Kidney (tissue), 13 donors: ENCODE measurements at regions not wholly inside any gene's neighbourhood (a gene's known extent, or its start where the extent isn't known, plus 50 kb on each side); places are given as distances from the start of the nearest gene placed in this dataset.

ENCODE experiments used
- DNase-seq, 5 donors: peaks; one replicate each; pipeline ENCODE4 v3.0.0-alpha.2; 2013 to 2020
- FAIRE-seq: peaks from 2 replicates; lab custom pipeline; 2012; peaks lifted over from hg19 to GRCh38; lab: Jason Lieb, UNC
- H3K27ac ChIP-seq, 2 donors: one replicate each; pipeline ENCODE4 v1.7.0; 2013; ENCODE audit warnings: low read depth in 2 of 2, low read length in 2 of 2, inconsistent platforms in 1 of 2
- H3K27me3 ChIP-seq: one replicate; pipeline ENCODE4 v1.7.1; 2013; ENCODE audit warnings: low read length, inconsistent platforms; ENCODE audit not compliant: control insufficient read depth, insufficient read depth
- H3K36me3 ChIP-seq, 3 donors: one replicate each; pipeline versions ENCODE4 v1.7.0 to v1.7.1; 2013; ENCODE audit warnings: low read length in 3 of 3, control low read depth in 1 of 3, inconsistent platforms in 1 of 3; ENCODE audit not compliant: insufficient read depth in 3 of 3, control insufficient read depth in 2 of 3
- H3K4me1 ChIP-seq, 3 donors: one replicate each; pipeline versions ENCODE4 v1.7.0 to v1.7.1; 2013; ENCODE audit warnings: low read length in 3 of 3, inconsistent platforms in 1 of 3, low read depth in 1 of 3; ENCODE audit not compliant: control insufficient read depth in 2 of 3, insufficient read depth in 2 of 3
- H3K4me3 ChIP-seq, 3 donors: one replicate each; pipeline versions ENCODE4 v1.7.0 to v1.8.1; 2013; ENCODE audit warnings: low read length in 3 of 3, control low read depth in 1 of 3, inconsistent platforms in 1 of 3
- H3K9ac ChIP-seq, 3 donors: one replicate each; pipeline versions ENCODE4 v1.7.0 to v1.7.1; 2013; ENCODE audit warnings: low read length in 3 of 3, control low read depth in 1 of 3, inconsistent platforms in 1 of 3
- H3K9me3 ChIP-seq, 3 donors: one replicate each; pipeline versions ENCODE4 v1.7.0 to v1.7.1; 2013; ENCODE audit warnings: low read length in 3 of 3, control low read depth in 1 of 3, inconsistent platforms in 1 of 3; ENCODE audit not compliant: control insufficient read depth in 2 of 3, insufficient read depth in 1 of 3
- intact Hi-C: fragments of 100-400 bp; cut with DNase I; formaldehyde crosslinking; loops from one replicate; pipeline ENCODE4 v1.11.1; 2022
- TF ChIP-seq, protein P1 (sequence below): IDR thresholded peaks from 3 replicates; pipeline ENCODE4 v1.5.1; 2012; ENCODE audit warnings: mild to moderate bottlenecking, moderate library complexity, borderline replicate concordance; ENCODE audit not compliant: insufficient read depth; ENCODE audit errors: extremely low read depth
- donor health status: control.
- donor health status: control.
- donor health status: control.
- donor health status: control.
- donor health status: control.
- donor health status: DM: yes; HTN: yes; CAD: no.
- donor health status: Normal renal cell carcinoma (clear cell type).

- Histone ChIP-seq H3K9me3 (no peaks in the 10 kb centered on the region), H3K27ac (no peak overlapping the region), H3K4me3 (no peak overlapping the region), H3K36me3 (no peaks in the 10 kb centered on the region), H3K9ac (no peak overlapping the region), H3K27me3 (no peaks in the 10 kb centered on the region), H3K4me1 (peaks cover 5 to 11% (median 8%) of the 10 kb centered on the region in 3 donors)
- intact Hi-C loops, result no loop called here
- no peak for FAIRE-seq
- TF ChIP-seq, protein P1, sequence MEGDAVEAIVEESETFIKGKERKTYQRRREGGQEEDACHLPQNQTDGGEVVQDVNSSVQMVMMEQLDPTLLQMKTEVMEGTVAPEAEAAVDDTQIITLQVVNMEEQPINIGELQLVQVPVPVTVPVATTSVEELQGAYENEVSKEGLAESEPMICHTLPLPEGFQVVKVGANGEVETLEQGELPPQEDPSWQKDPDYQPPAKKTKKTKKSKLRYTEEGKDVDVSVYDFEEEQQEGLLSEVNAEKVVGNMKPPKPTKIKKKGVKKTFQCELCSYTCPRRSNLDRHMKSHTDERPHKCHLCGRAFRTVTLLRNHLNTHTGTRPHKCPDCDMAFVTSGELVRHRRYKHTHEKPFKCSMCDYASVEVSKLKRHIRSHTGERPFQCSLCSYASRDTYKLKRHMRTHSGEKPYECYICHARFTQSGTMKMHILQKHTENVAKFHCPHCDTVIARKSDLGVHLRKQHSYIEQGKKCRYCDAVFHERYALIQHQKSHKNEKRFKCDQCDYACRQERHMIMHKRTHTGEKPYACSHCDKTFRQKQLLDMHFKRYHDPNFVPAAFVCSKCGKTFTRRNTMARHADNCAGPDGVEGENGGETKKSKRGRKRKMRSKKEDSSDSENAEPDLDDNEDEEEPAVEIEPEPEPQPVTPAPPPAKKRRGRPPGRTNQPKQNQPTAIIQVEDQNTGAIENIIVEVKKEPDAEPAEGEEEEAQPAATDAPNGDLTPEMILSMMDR, result no peak
- DNase-seq, result no peak
Measured at GRCh38 chr10:35887685-35888084, 245.6 kb upstream of the FZD8 start.

DNA sequence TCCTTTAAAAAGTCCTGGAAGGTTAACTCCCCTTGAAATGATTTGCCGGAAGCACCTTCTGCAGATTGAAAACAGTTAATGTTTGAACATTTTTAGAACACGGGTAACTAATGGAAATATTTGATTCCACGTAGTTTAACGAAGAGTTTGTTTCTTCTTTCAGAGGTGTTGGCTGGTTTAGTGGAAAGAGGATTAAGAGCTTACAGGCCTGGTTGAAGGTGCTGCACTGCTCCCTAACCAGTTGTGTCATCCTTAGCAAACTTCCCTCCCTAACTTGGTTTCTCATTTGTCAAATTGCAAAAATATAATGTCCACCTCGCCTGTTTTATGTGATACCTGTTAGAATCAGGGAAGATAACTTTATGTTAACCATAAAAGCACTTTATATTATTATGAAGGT, 243.0 kb upstream of the FZD8 start:
- intact Hi-C loops, result no loop called here
- DNase-seq (no peak), FAIRE-seq (no peak)
- H3K27me3 ChIP-seq, result no peaks in the 10 kb centered on the region
- TF ChIP-seq, protein P1, result no peak
- H3K9ac ChIP-seq, result no peak overlapping the region
- H3K27ac ChIP-seq, result no peak overlapping the region
- no peaks in the 10 kb centered on the region for H3K36me3 ChIP-seq
- no peak overlapping the region for H3K4me3 ChIP-seq
- no peaks in the 10 kb centered on the region for H3K9me3 ChIP-seq
- H3K4me1 ChIP-seq, result peaks cover 4 to 10% (median 8%) of the 10 kb centered on the region in 3 donors

DNA sequence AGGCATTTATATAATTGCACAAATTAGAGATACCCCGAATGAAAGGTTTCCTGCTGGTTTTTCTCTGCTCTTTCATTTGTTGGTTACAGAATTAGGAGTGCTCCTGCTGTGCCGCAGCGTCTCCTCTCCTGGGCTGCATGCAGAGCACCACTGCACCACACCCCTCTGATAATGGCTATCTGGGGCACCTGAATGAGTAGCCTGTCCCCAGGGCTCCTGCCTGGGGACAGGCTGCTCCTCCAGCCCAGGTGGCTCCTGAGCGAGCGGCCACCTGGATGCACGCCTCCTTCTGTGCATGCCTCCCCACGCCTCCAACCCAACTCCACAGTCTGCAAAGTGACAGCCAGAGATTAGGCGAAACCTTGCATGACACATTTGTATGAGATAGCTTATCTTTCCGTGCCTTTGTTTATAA, 242.6 kb upstream of the FZD8 start:
- FAIRE-seq, result no peak
- DNase-seq, result no peak
- no peaks in the 10 kb centered on the region for H3K36me3 ChIP-seq
- H3K27ac ChIP-seq, result no peak overlapping the region
- no peak overlapping the region for H3K4me3 ChIP-seq
- intact Hi-C loops, result no loop called here
- H3K4me1 ChIP-seq, result peaks cover 0 to 7% (median 6%) of the 10 kb centered on the region in 3 donors
- H3K9me3 ChIP-seq, result no peaks in the 10 kb centered on the region
- TF ChIP-seq, protein P1, result no peak
- no peaks in the 10 kb centered on the region for H3K27me3 ChIP-seq
- no peak overlapping the region for H3K9ac ChIP-seq
